Body of pancreas (tissue), 4 donors: ENCODE measurements at regions not wholly inside any gene's neighbourhood (a gene's known extent, or its start where the extent isn't known, plus 50 kb on each side); places are given as distances from the start of the nearest gene placed in this dataset.
"Not testable (repeated sequence)": the region's sequence is repeated elsewhere in the genome, so short reads cannot be mapped to it uniquely, and the experiment has no call there.

Experiments used
- ATAC-seq: fragments of 150-250 bp; one replicate; pipeline ENCODE4 v1.9.1; 2016
- DNase-seq, 4 donors: peaks; one replicate each; pipeline ENCODE4 v3.0.0-alpha.2; 2019
- H3K27ac ChIP-seq, 4 donors: fragments of 200-600 bp; sonication (generic); 1 replicate in 3 of 4; 2 replicates in 1 of 4; pipeline versions ENCODE4 v1.5.1 to v1.6.1; 2016 to 2019; ENCODE audit warnings: mild to moderate bottlenecking in 1 of 4, mixed read lengths in 1 of 4, moderate library complexity in 1 of 4
- H3K27me3 ChIP-seq, 2 donors: fragments of 200-600 bp; sonication (generic); one replicate each; pipeline ENCODE4 v1.6.0; 2016; ENCODE audit warnings: mild to moderate bottlenecking in 1 of 2
- H3K36me3 ChIP-seq, 2 donors: fragments of 200-600 bp; sonication (generic); replicated peaks in 1 of 2; 2 replicates each; pipeline ENCODE4 v1.5.1; 2016; ENCODE audit warnings: low read depth in 2 of 2; ENCODE audit not compliant: insufficient read depth in 1 of 2
- H3K4me1 ChIP-seq: fragments of 200-600 bp; sonication (generic); one replicate; pipeline ENCODE4 v1.6.0; 2016
- H3K4me3 ChIP-seq, 2 donors: fragments of 200-600 bp; sonication (generic); 1 replicate in 1 of 2; 2 replicates in 1 of 2; pipeline ENCODE4 v1.5.1; 2016 to 2019
- H3K9me3 ChIP-seq, 3 donors: fragments of 200-600 bp; sonication (generic); 1 replicate in 2 of 3; 2 replicates in 1 of 3; pipeline ENCODE4 v1.5.1; 2016
- CTCF ChIP-seq, 7 experiments: fragments of 450-650 bp in 4 of 7; fragments of 200-600 bp in 3 of 7; sonication (generic) in 3 of 7; IDR thresholded peaks; one replicate each; pipeline ENCODE4 v1.5.1; 2016 to 2019; ENCODE audit warnings: antibody characterized with exemption in 7 of 7
- POLR2A ChIP-seq, 3 donors: fragments of 450-650 bp; IDR thresholded peaks; one replicate each; pipeline ENCODE4 v1.6.1; 2016; ENCODE audit warnings: antibody characterized with exemption in 3 of 3, mild to moderate bottlenecking in 2 of 3
- WGBS, 2 donors: methylation state at CpG; one replicate each; pipeline ENCODE4 v1.1.5; 2017; 5-methylcytosine and 5-hydroxymethylcytosine counted together
- intact Hi-C: fragments of 100-400 bp; cut with DNase I; formaldehyde crosslinking; loops from one replicate; pipeline ENCODE4 v1.15.1; 2023

- Histone ChIP-seq H3K4me1 (no peaks in the 10 kb centered on the region), H3K27ac (no peak overlapping the region), H3K27me3 (no peaks in the 10 kb centered on the region), H3K4me3 (no peak overlapping the region), H3K9me3 (peaks cover 0 to 13% (median 0%) of the 10 kb centered on the region in 3 donors), H3K36me3 (no peaks in the 10 kb centered on the region)
- TF ChIP-seq POLR2A (IDR thresholded peaks at IDR 0.05) (no peak), CTCF (IDR thresholded peaks at IDR 0.05) (no peak)
- WGBS, 2 donors = 89 to 95% methylated on average over 3 to 4 of the region's 4 CpGs
- intact Hi-C loops = no loop called here
- DNase-seq (no peak), ATAC-seq (no peak)
Observed at GRCh38 chr4:59655996-59656395, 1544.1 kb upstream of the ADGRL3 start.

DNA sequence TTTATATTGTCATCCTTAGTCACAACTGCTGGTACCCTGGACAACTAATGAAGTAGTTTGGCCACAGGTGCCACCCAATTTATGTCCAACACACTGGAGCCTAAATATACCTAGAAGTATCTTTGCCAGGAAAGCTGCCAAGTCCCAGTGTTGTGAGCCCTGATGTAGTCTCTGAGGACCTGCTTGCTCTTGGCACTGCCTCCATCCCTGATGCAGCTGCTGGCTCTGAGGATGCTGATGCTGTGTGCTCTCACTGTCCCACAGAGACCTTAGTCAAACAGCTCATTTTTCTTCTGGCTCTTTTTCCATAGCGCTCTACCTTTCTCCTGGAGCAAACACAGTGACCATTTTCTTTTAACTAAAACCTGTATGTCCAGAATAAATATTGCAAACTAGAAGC lies 1535.4 kb upstream of the ADGRL3 start:
- Histone ChIP-seq H3K36me3 (no peaks in the 10 kb centered on the region), H3K4me1 (no peaks in the 10 kb centered on the region), H3K27ac (no peak overlapping the region), H3K4me3 (no peak overlapping the region), H3K27me3 (no peaks in the 10 kb centered on the region), H3K9me3 (no peaks in the 10 kb centered on the region)
- no peak for ATAC-seq
- intact Hi-C loops = no loop called here
- 94 to 100% methylated on average over 1 of the region's 1 CpG for WGBS, 2 donors
- DNase-seq = no peak
- no peak for TF ChIP-seq CTCF (IDR thresholded peaks at IDR 0.05)
- no peak for TF ChIP-seq POLR2A (IDR thresholded peaks at IDR 0.05)

- ATAC-seq = no peak
- DNase-seq = no peak
- no peak for TF ChIP-seq CTCF (IDR thresholded peaks at IDR 0.05)
- TF ChIP-seq POLR2A (IDR thresholded peaks at IDR 0.05) = no peak
- Histone ChIP-seq H3K4me1 (no peaks in the 10 kb centered on the region), H3K36me3 (no peaks in the 10 kb centered on the region), H3K27me3 (no peaks in the 10 kb centered on the region), H3K4me3 (no peak overlapping the region), H3K9me3 (no peaks in the 10 kb centered on the region), H3K27ac (no peak overlapping the region)
- WGBS, 2 donors = 74 to 95% methylated on average over 2 of the region's 2 CpGs
- intact Hi-C loops = no loop called here
Observed at GRCh38 chr4:59666645-59667044, 1533.5 kb upstream of the ADGRL3 start.

DNA sequence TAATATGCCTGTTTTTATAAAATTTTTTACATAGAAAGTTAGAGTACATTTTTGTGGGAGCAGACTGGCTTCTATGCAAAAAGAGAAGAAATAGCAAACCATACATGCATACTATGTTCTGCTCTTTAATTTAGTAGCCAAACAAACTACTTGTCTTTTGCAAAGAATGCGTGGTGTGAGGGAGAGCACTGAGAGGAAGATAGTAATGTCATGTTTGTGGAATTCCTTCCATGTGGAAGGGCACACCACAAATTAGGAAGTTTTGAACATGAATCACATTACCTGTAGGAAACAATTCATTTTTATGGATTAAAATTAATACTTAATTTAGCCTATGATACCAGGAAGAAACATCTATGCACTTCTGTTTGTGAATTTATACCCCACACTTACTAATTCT lies 1529.1 kb upstream of the ADGRL3 start:
- Histone ChIP-seq H3K27me3 (no peaks in the 10 kb centered on the region), H3K4me3 (no peak overlapping the region), H3K36me3 (no peaks in the 10 kb centered on the region), H3K9me3 (no peaks in the 10 kb centered on the region), H3K27ac (no peak overlapping the region), H3K4me1 (no peaks in the 10 kb centered on the region)
- 90 to 91% methylated on average over 1 of the region's 1 CpG for WGBS, 2 donors
- ATAC-seq (no peak), DNase-seq (no peak)
- intact Hi-C loops = no loop called here
- TF ChIP-seq POLR2A (IDR thresholded peaks at IDR 0.05) (no peak), CTCF (IDR thresholded peaks at IDR 0.05) (no peak)

DNA sequence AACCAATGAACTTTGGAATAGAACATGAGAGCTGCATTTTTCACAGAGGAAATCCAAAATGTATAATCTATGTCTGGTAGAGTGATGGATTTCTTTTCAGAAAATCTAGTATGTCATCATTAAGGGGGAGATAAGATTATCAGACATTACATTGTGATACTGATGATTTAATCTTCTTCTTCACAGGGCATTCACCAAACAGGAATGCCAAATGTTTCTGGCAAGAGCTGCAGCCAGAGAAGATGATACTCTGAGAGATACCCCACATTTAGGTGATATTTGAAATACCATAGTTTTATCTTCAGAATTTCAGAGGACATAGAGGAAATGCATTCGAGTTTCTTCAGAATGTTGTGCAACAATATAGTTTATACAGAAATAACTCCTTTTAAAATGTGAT lies 1523.7 kb upstream of the ADGRL3 start:
- H3K4me1 ChIP-seq = no peaks in the 10 kb centered on the region

DNA sequence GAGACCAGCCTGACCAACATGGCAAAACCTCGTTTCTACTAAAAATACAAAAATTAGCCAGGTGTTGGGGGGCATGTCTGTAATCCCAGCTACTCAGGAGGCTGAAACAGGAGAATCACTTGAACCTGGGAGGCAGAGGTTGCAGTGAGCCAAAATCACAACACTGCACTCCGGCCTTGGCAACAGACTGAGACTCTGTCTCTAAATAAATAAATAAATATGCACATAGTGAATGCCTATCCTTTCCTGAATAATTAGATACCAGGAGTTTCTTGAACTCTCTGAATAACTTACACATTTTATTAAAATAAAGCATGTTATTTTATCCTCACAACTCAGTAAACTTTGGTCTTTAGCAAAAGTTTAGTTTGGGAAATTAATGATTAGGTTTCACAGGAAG lies 1523.1 kb upstream of the ADGRL3 start:
- H3K27ac ChIP-seq, H3K9me3 ChIP-seq, H3K27me3 ChIP-seq, H3K4me3 ChIP-seq, intact Hi-C loops, H3K36me3 ChIP-seq, DNase-seq, ATAC-seq, H3K4me1 ChIP-seq: not testable (repeated sequence)
- WGBS, 2 donors = 83 to 93% methylated on average over 2 of the region's 2 CpGs

More for the DNA sequence above, 1523.7 kb upstream of the ADGRL3 start:
- 37 to 47% methylated on average over 1 of the region's 1 CpG for WGBS, 2 donors
- DNase-seq (no peak), ATAC-seq (no peak)
- Histone ChIP-seq H3K4me3 (no peak overlapping the region), H3K36me3 (no peaks in the 10 kb centered on the region), H3K9me3 (no peaks in the 10 kb centered on the region), H3K27me3 (no peaks in the 10 kb centered on the region), H3K27ac (no peak overlapping the region)
- intact Hi-C loops = no loop called here
- no peak for TF ChIP-seq CTCF (IDR thresholded peaks at IDR 0.05)
- TF ChIP-seq POLR2A (IDR thresholded peaks at IDR 0.05) = no peak
